Astrocyte (in vitro differentiated cells and primary cell): ENCODE measurements at regions not wholly inside any gene's neighbourhood (a gene's known extent, or its start where the extent isn't known, plus 50 kb on each side); places are given as distances from the start of the nearest gene placed in this dataset.
"Not testable (repeated sequence)": the region's sequence is repeated elsewhere in the genome, so short reads cannot be mapped to it uniquely, and the experiment has no call there.

Source experiments
- DNase-seq: peaks from one replicate; pipeline ENCODE4 v3.0.0-alpha.2; 2010; ENCODE audit warnings: low read depth
- FAIRE-seq: peaks from 2 replicates; lab custom pipeline; 2011; peaks lifted over from hg19 to GRCh38; lab: Jason Lieb, UNC
- H2AFZ ChIP-seq: 2 replicates; pipeline ENCODE4 v1.6.0; 2012; ENCODE audit warnings: low read depth, low read length, inconsistent platforms
- H3K27ac ChIP-seq: 2 replicates; pipeline ENCODE4 v1.5.1; 2011; ENCODE audit warnings: low read depth, low read length, inconsistent platforms
- H3K27me3 ChIP-seq: 2 replicates; pipeline ENCODE4 v1.6.0; 2011; ENCODE audit warnings: low read length, inconsistent platforms; ENCODE audit not compliant: insufficient read depth
- H3K36me3 ChIP-seq: 2 replicates; pipeline ENCODE4 v1.5.1; 2011; ENCODE audit warnings: low read length, inconsistent platforms; ENCODE audit not compliant: insufficient read depth
- H3K4me1 ChIP-seq: 2 replicates; pipeline ENCODE4 v1.5.1; 2011; ENCODE audit warnings: low read length, inconsistent platforms; ENCODE audit not compliant: insufficient read depth
- H3K4me2 ChIP-seq: 2 replicates; pipeline ENCODE4 v1.6.0; 2012; ENCODE audit warnings: low read length, inconsistent platforms
- H3K4me3 ChIP-seq: 2 replicates; pipeline ENCODE4 v1.5.1; 2011; ENCODE audit warnings: low read depth, mild to moderate bottlenecking, low read length, inconsistent platforms; ENCODE audit not compliant: insufficient read depth
- H3K79me2 ChIP-seq: 2 replicates; pipeline ENCODE4 v1.6.0; 2012; ENCODE audit warnings: mild to moderate bottlenecking, low read length, inconsistent platforms; ENCODE audit not compliant: insufficient read depth
- H3K9ac ChIP-seq: 2 replicates; pipeline ENCODE4 v1.6.0; 2012; ENCODE audit warnings: mild to moderate bottlenecking, low read length, inconsistent platforms
- H3K9me3 ChIP-seq: 2 replicates; pipeline ENCODE4 v1.5.1; 2012; ENCODE audit warnings: low read depth, mild to moderate bottlenecking, low read length, inconsistent platforms; ENCODE audit not compliant: insufficient read depth
- H4K20me1 ChIP-seq: 2 replicates; pipeline ENCODE4 v1.6.0; 2012; ENCODE audit warnings: low read length, inconsistent platforms; ENCODE audit not compliant: insufficient read depth
- H3K27ac Mint-ChIP-seq: one replicate; pipeline ENCODE4 v1.8.0; 2021; ENCODE audit warnings: mild to moderate bottlenecking, mixed read lengths; ENCODE audit not compliant: unreplicated experiment
- H3K27me3 Mint-ChIP-seq: one replicate; pipeline ENCODE4 v1.8.0; 2021; ENCODE audit warnings: low read depth, mixed read lengths; ENCODE audit not compliant: unreplicated experiment
- H3K36me3 Mint-ChIP-seq: one replicate; pipeline ENCODE4 v1.8.0; 2021; ENCODE audit warnings: low read depth, mixed read lengths; ENCODE audit not compliant: unreplicated experiment
- H3K4me1 Mint-ChIP-seq: one replicate; pipeline ENCODE4 v1.8.0; 2021; ENCODE audit warnings: low read depth, mixed read lengths; ENCODE audit not compliant: unreplicated experiment
- H3K4me3 Mint-ChIP-seq: one replicate; pipeline ENCODE4 v1.8.0; 2021; ENCODE audit warnings: mild to moderate bottlenecking, moderate library complexity, mixed read lengths; ENCODE audit not compliant: unreplicated experiment
- H3K9me3 Mint-ChIP-seq: one replicate; pipeline ENCODE4 v1.8.0; 2021; ENCODE audit warnings: mild to moderate bottlenecking, mixed read lengths; ENCODE audit not compliant: unreplicated experiment
- CTCF ChIP-seq: IDR thresholded peaks from 2 replicates; pipeline ENCODE4 v1.5.1; 2011; ENCODE audit warnings: low read depth, mild to moderate bottlenecking, inconsistent platforms, low read length, moderate library complexity; ENCODE audit not compliant: insufficient read depth
- EZH2 ChIP-seq: IDR thresholded peaks from 2 replicates; pipeline ENCODE4 v1.6.1; 2012; ENCODE audit warnings: mild to moderate bottlenecking, low read length, inconsistent platforms; ENCODE audit not compliant: insufficient read depth

- no peak overlapping the region for H3K9ac ChIP-seq
- no peak overlapping the region for H3K4me3 ChIP-seq
- no peaks in the 10 kb centered on the region for H3K79me2 ChIP-seq
- H3K36me3 ChIP-seq: no peaks in the 10 kb centered on the region
- DNase-seq: no peak
- H3K27ac ChIP-seq: no peak overlapping the region
- no peaks in the 10 kb centered on the region for H3K36me3 Mint-ChIP-seq
- H3K4me1 Mint-ChIP-seq: peaks cover 5% of the 10 kb centered on the region
- no peak overlapping the region for H2AFZ ChIP-seq
- no peak overlapping the region for H3K27ac Mint-ChIP-seq
- no peak for TF ChIP-seq EZH2
- peaks cover 12% of the 10 kb centered on the region for H3K27me3 Mint-ChIP-seq
- H3K4me1 ChIP-seq: no peaks in the 10 kb centered on the region
- H4K20me1 ChIP-seq: no peaks in the 10 kb centered on the region
- no peak overlapping the region for H3K4me2 ChIP-seq
- no peak for FAIRE-seq
- no peak overlapping the region for H3K4me3 Mint-ChIP-seq
- peaks cover 13% of the 10 kb centered on the region for H3K9me3 ChIP-seq
- H3K27me3 ChIP-seq: no peaks in the 10 kb centered on the region
- H3K9me3 Mint-ChIP-seq: peaks cover 21% of the 10 kb centered on the region
These were observed 320.8 kb upstream of the NRP1 start for GRCh38 chr10:33655165-33655815.

- DNase-seq: peak; percentile 94
- FAIRE-seq: peak; percentile 86
- H3K36me3 Mint-ChIP-seq: peaks cover 2% of the 10 kb centered on the region
- no peaks in the 10 kb centered on the region for H3K4me1 ChIP-seq
- no peak overlapping the region for H3K27ac Mint-ChIP-seq
- H3K4me3 Mint-ChIP-seq: no peak overlapping the region
- H3K9ac ChIP-seq: no peak overlapping the region
- no peaks in the 10 kb centered on the region for H4K20me1 ChIP-seq
- H3K4me3 ChIP-seq: no peak overlapping the region
- no peaks in the 10 kb centered on the region for H3K27me3 ChIP-seq
- H3K9me3 ChIP-seq: peaks cover 13% of the 10 kb centered on the region
- H2AFZ ChIP-seq: no peak overlapping the region
- peaks cover 5% of the 10 kb centered on the region for H3K4me1 Mint-ChIP-seq
- TF ChIP-seq EZH2 (no peak), CTCF (no peak)
- H3K79me2 ChIP-seq: no peaks in the 10 kb centered on the region
- H3K27ac ChIP-seq: no peak overlapping the region
- H3K27me3 Mint-ChIP-seq: peaks cover 7% of the 10 kb centered on the region
- H3K36me3 ChIP-seq: no peaks in the 10 kb centered on the region
- no peak overlapping the region for H3K4me2 ChIP-seq
- peaks cover 25% of the 10 kb centered on the region for H3K9me3 Mint-ChIP-seq
These were observed 319.3 kb upstream of the NRP1 start for GRCh38 chr10:33653584-33654367.

GRCh38 chr10:33652870-33653269 is 318.4 kb upstream of the NRP1 start:
- H3K4me1 ChIP-seq: no peaks in the 10 kb centered on the region
- peaks cover 7% of the 10 kb centered on the region for H3K27me3 Mint-ChIP-seq
- H3K4me1 Mint-ChIP-seq: peaks cover 5% of the 10 kb centered on the region
- FAIRE-seq: no peak
- H3K4me3 Mint-ChIP-seq: no peak overlapping the region
- peaks cover 25% of the 10 kb centered on the region for H3K9me3 Mint-ChIP-seq
- H3K4me2 ChIP-seq: no peak overlapping the region
- H3K9me3 ChIP-seq: peaks cover 13% of the 10 kb centered on the region
- no peak for TF ChIP-seq CTCF
- TF ChIP-seq EZH2: no peak
- no peaks in the 10 kb centered on the region for H4K20me1 ChIP-seq
- no peak overlapping the region for H3K4me3 ChIP-seq
- H3K27me3 ChIP-seq: no peaks in the 10 kb centered on the region
- H3K27ac ChIP-seq: no peak overlapping the region
- H2AFZ ChIP-seq: no peak overlapping the region
- peaks cover 2% of the 10 kb centered on the region for H3K36me3 Mint-ChIP-seq
- DNase-seq: no peak
- no peaks in the 10 kb centered on the region for H3K36me3 ChIP-seq
- no peak overlapping the region for H3K27ac Mint-ChIP-seq
- no peaks in the 10 kb centered on the region for H3K79me2 ChIP-seq
- no peak overlapping the region for H3K9ac ChIP-seq

GRCh38 chr10:33650131-33650530 is 315.7 kb upstream of the NRP1 start:
- H3K4me3 Mint-ChIP-seq, H3K27me3 Mint-ChIP-seq, H3K27me3 ChIP-seq, H3K4me1 ChIP-seq, H3K9ac ChIP-seq, DNase-seq, FAIRE-seq, H4K20me1 ChIP-seq, H2AFZ ChIP-seq, H3K4me3 ChIP-seq, H3K36me3 ChIP-seq, H3K27ac Mint-ChIP-seq, H3K79me2 ChIP-seq, H3K4me1 Mint-ChIP-seq, H3K4me2 ChIP-seq, H3K36me3 Mint-ChIP-seq, H3K27ac ChIP-seq: not testable (repeated sequence)
- peaks cover 13% of the 10 kb centered on the region for H3K9me3 ChIP-seq
- peaks cover 25% of the 10 kb centered on the region for H3K9me3 Mint-ChIP-seq
